GM21786 (cell line): ENCODE measurements at regions not wholly inside any gene's neighbourhood (a gene's known extent, or its start where the extent isn't known, plus 50 kb on each side); places are given as distances from the start of the nearest gene placed in this dataset.
A peak's percentile ranks its signal among the peaks of the same experiment; 100 is the strongest.

Experiments
- ATAC-seq: cut with Tn5 transposase; IDR thresholded peaks from one replicate; pipeline ENCODE4 v1.9.1; 2021; ENCODE audit not compliant: unreplicated experiment

DNA sequence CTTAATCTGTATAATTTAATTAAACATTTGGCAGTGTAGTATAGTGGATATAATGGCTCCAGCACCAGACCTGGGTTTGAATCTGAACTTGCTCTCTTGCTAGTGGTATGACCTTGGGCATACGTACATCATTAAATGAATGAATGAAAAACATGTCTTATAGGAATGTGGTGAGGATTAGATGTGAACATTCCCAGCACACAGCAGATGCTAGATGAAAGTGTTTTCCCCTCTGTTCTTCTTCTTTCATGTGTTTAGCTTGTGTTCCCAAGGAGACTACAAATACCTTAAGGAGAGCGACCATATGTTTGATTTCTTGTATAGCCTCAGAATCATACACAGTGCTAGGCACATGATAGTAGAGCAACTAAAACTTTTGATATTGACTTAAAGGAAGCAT lies 56.5 kb downstream of the CT47B1 start:
- ATAC-seq = no peak

DNA sequence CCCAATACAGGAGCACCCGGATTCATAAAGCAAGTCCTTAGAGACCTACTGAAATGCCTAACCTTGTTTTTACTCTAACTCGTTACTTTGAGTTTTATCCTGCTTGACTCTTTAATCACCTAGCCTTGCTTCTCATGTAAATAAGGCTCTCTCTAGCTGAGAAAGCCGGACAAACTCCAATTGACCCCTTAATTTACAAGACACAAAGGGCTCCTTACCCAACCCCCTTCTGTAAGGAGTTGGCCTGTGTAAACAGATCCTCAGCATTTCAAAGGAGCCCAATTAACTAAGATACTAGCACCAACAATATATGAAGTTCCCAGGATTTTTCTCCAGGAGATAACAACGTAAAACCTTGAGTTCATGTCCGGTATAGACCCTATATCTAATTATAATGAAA lies 61.7 kb downstream of the CT47B1 start:
- no peak for ATAC-seq

DNA sequence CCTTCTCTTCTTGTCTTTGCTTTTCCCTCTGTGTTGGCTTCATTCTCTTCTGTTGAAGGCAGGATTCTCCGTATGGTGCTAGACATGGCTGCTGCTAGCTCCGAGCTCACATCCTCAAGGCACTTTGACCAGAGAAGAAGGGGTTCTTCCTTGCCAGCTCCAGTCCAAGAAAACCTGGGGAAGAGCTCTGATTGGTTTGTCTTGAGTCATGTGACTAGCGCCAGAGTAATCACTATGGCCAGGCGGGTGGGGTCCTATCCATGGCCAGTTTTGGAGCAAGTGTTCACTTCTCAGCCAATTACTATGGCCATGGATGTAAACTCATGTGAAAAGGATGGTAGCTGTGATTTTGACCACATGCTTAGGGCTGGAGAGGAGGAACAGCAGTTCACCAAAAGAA lies 74.2 kb downstream of the CT47B1 start:
- no peak for ATAC-seq

DNA sequence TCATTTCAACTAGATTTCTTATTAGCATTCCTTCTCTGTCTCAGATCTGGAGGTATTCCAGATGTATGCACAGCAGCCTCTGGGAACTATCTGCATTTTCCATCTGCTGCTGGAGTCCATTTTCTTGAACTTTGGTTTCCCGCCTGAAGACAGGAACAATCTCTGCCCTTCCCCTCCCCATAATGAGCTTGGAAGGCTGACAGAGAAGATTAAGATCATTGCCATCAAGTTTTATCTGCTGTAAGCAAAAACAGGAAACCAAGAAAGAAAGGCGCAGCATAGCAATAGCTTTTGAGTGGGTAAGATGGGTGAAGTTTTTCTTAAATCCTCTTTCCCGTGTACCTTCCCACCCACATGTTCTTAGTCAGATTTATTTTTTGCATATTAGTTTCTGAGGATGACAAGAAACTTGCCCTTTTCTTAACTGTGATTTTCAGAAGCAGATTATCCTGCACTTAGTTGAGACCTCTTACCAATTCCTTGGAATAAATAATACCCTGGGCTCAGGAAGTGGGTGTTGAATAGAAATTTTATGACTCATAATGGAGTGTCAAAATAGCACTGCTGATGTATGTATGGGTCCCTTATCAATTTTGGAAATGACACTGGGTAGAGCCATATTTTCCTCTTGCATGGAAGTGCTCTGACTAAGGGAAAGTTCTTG lies 78.3 kb downstream of the CT47B1 start:
- ATAC-seq = no peak

DNA sequence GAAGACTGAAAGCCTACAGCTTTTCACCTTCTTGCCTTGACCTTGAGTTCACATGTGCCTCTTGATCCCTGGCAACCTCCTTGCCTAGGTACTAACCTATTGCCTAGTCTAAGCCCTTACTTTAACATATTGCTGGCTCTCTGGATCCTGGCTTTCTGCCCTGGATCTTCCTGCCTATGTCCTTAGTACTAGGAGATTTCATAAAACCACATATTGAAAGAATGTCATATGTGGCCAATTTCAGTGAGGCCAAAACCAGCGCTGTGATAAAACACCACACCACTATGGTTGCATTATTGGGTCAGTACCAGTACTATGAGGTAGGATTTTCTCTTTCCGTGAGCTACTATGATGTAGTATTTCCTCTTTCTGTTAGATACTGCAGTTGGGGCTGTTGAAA lies 80.4 kb downstream of the CT47B1 start:
- no peak for ATAC-seq

DNA sequence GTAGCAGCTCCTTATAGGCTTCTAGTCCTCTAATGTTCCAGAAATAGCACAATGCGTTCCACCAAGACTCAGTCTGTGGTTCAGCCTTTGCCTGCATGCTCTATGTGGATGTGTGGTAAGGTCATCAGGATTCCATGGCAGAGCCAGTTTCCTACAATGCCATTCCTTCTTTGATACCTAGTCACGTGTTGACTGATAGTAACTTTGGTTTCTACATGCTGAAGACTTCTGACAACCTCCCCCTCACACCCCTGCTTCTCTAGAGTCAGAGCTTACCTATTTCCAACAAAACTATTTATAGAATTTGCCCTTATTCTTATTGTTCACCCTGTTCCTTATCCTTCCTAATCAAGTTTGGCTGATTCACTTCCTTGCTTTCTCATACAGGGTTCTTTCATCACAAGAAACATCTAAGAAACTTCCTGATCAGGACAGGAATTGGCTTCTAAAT lies 81.1 kb downstream of the CT47B1 start:
- ATAC-seq = no peak

DNA sequence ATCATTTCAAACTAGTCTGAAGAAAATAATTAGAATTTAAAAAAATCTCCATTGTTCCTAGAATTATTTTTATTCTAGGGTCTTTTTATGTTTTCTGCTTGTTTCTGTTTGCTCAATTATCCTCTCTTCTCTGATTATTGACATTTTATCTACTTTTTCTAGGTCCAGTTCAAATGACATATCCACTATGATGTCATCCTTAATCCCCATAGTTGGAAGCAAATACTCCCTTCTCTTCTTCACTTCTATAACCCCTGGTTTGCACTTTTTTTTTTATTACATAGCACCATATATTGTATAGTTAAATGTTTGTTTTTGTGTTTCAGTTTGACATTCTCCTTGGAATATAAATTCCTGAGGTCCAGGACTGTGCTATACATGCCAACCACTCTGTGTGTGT lies 82.6 kb downstream of the CT47B1 start:
- ATAC-seq = no peak

DNA sequence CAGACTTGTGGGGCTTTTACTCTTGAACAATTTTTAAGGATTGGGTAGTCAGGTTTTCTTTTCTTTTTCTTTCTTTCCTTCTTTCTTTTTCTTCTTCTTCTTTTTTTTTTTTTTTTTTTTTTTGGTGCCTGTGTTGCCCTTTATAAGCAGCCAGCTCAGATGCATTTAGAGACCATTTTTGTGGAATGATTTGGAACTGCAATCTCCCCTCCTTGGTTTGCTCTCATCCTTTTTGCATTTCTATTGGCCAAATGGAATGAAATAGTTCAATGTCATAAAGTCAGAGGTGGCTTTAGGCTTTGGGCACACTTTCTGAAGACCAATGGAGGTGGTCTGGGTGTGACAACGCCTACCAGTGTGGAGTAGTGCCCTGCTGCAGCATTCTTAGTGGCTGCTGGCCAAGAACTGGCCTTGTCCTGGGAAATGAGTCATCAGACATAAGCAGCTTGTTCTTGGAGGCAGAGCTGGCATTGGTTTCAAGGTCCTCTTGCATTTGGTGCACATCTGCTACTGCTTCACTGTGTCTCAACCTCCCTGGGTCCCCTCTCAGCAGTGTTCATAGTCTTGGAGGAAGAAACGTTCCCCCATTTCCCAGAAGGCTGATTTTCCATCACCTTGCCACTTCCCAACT lies 84.5 kb downstream of the CT47B1 start:
- ATAC-seq = no peak

DNA sequence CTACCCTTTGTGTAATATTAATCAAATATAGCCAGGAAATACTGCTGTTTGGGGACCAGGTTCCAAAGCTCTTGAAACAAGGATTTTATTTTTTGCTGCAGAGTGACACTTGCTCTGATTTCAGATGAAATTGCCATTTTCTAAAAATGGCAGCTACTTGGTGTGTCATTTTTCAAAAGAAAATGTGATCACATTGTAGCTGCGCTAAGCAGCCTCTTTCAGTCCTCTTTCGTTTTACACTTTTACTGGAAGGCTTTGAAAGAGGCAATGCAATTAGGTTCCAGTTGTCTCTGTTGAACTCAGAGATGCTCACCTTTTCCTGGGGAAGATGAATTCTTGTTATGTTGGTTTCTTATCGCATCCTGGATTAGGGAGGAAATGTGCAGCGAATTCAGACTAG lies 85.1 kb downstream of the CT47B1 start:
- ATAC-seq = no peak

DNA sequence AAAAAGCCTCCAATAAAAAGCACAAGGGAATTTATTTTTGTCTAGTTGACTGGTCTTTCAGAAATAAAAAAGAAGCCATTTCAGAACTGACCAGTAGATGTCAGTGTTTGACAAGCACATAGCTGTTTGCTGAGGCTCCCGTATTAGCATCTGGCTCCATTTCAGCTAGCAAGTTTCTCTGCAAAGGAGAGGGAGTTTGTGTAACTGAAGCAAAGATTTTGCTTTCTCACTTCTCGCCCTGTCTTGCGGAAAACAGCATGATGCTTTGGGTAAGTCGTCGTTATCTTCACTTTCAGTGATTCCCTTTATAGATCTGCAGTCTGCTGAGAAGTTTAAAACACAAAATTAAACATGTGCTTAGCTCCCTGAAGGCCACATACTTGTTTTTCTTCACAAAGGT lies 85.5 kb downstream of the CT47B1 start:
- ATAC-seq = peak; percentile 67

DNA sequence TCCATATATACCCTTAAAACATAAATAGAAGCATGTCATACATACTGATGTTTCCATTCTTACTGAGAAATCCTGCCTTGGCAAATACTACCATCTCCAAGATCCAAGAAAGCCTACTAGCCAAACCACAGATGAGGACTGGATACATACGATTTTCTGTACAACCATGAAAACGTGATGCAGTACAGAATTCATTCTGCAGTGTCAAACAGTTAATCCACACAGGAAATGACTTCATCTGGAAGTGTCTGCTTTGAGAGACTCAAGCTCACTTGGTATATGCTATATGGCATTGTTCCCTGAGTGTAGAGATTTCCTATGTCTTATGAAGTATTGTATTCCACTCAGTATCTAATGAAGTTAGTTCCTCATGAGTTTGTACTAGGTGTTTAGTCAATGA lies 94.3 kb downstream of the CT47B1 start:
- no peak for ATAC-seq

DNA sequence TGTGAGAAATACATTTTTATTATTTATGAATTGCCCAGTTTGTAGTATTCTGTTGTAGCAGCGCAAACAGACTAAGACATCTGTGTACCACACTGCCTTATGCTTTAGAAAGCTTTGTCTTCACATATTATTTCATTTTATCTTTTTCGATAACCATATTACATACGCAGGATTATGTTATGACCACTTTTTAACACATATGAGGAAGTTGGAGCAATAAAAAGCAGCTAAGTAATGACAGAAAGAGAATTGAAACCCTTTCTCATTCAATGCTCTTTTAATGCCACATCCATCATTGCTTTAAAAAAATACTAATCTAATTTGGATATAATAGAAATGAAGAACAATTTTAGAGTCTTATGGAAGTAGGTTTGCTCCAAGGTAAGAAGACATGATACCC lies 99.7 kb downstream of the CT47B1 start:
- ATAC-seq = no peak

DNA sequence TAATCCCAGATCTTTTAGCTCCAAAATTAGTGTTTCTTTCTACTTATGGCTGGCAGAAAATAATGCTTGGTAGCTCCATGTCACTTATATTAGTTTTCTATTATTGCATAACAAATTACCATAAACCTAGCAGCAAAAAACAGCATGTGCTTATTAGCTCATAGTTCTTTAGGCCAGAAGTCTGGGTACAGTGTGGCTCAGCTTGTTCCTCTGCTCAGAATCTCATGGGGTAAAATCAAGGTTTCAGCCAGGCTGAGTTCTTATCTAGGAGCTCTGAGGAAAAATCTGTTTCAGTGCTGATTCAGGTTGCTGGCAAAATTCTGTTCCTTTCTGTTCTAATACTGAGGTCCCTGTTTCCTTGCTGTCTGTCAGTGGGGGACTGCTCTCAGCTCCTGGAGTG lies 101.1 kb downstream of the CT47B1 start:
- ATAC-seq = no peak

DNA sequence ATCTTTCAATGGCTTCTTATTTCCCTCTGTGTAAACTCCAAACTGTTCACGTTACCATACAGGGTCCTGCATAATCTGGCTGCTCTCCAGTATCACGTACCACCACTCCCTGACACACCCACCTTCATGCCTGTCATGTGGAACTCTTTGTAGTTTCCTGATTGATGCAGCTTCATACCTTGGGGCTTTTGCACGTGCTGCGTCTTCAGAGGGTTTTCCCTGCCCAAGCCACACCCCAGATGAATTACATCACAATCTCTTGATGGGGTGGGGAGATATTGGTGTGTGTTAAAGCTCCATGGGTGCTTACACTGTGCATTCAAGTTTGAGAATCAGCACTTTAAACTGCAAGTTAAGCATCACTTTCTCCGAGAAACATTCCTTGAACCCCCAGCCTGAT lies 101.9 kb downstream of the CT47B1 start:
- no peak for ATAC-seq

DNA sequence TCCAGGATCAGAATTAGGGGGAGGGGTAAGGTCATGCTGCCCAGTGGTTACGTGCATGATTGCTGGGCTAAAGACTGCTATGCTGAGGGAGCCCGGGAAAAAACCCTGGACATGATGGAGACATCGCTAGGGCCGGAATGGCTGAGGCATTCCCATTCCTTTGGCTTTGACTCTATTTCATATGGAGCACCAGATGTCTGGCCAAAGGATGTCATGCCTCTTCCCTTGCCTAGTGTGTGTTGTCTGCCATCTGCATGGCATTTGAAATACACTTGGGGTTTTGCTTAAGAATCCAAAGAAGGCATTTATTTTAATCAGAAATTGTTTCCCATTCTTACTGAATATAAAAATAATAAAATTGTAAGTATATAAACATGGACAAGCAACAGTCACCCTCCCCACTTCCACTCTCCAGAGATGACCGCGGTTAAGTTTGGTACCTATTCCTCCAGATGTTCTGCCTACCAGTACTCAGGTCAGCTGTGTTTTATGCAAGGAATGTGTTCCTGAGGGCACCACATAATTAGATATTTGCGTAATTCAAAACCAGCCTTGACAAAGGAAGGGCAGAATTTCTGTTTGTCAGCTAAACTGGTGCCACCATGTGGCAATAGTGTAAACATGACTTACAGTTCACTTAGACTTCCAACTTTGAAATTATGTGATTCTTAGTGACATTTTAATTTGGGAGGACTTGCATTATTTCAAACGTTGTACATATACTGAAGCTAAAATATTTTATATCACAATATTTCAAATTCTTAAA lies 105.9 kb downstream of the CT47B1 start:
- ATAC-seq = no peak

DNA sequence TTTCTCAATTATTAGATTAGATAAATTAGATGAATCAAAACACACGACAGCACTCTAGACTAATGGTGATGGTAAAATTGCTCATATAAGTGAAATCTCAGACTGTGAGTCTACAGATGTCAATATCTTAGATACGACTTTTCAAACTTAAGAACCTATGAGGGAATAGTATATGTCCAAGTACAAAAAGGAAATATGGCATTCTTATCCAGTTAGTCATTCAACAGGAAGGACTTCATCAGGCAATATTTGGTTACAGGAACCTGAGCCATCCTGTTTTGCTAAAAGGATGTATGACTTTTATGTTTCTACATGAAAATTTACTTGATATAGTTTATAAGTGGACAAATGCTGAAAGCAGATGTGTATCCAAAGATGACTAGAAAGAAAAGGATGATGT lies 107.0 kb downstream of the CT47B1 start:
- ATAC-seq = no peak

DNA sequence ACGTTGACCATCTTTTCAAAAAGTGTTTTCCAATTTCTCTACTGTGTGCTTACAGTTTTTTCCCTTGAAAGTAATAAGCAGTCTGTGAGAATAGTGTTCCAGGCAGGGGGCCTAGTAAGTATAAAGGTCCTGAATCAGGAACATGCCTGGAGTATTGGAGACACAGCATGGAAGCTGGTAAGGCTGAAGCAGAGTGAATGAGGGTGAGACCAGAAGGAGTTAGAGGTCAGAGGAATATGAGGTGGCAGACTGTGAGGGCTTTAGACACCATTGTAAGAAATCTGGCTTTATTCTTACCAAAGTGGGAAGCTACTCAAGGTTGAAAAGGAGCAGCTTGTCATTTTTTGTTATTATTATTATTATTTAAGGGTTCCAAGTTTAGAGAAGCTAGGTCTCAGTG lies 107.4 kb downstream of the CT47B1 start:
- no peak for ATAC-seq

DNA sequence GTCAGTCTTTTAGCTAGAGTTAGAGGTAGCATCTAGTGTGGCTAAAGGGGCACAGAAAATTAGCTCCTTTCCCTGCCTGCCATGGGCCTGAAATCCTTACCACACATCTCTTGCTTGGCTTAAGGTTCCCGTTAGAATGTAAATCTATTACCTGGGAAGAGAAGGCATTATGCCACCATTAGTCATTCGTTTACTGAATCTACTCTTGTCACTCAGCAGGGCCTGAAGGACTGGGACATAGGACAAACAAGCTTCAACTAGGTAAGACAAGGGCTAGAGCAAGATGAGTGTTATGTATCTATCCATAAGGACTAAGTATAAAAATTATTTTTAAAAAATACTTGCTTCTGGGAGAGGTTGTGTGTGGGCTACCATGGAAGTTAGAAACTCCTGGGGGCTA lies 112.4 kb downstream of the CT47B1 start:
- ATAC-seq = no peak

DNA sequence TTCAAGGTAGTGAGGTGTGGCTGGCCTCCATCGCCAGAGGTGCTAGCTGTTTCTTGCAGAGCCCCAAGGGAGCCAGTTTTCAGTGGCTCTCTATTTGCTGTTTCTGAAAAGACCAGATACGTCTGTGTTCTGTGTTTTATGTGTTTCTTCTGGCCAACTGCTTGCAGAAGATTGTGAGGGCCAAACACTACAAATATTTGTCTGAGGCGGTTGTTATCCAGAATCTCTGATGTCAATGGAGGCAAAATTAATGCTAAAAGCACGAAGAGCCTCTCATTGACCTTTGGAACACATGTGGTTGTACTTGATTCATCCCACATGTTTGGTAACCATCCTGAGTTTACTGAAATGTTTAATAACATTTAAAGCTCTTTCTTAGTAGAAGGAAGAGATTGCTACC lies 113.9 kb downstream of the CT47B1 start:
- no peak for ATAC-seq

DNA sequence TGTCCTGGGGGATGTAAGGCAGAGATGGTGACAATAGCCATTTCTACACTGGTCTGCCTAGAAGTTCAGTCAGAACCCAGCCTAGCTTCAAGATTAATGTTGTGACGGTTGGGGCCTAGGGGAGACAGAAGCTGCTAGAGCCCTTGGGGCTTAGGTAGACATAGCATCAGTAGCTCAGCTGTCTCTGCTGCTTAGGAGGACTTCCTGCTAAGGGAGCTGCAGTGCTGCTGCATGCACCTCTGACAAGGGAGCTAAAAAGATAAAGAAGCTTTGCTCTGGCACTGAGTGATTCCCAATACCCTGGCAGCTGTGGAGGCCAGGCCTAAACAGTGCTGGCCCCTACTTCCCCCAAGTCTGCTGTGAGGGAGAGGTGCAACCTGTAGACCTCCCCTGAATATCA lies 116.0 kb downstream of the CT47B1 start:
- ATAC-seq = no peak

DNA sequence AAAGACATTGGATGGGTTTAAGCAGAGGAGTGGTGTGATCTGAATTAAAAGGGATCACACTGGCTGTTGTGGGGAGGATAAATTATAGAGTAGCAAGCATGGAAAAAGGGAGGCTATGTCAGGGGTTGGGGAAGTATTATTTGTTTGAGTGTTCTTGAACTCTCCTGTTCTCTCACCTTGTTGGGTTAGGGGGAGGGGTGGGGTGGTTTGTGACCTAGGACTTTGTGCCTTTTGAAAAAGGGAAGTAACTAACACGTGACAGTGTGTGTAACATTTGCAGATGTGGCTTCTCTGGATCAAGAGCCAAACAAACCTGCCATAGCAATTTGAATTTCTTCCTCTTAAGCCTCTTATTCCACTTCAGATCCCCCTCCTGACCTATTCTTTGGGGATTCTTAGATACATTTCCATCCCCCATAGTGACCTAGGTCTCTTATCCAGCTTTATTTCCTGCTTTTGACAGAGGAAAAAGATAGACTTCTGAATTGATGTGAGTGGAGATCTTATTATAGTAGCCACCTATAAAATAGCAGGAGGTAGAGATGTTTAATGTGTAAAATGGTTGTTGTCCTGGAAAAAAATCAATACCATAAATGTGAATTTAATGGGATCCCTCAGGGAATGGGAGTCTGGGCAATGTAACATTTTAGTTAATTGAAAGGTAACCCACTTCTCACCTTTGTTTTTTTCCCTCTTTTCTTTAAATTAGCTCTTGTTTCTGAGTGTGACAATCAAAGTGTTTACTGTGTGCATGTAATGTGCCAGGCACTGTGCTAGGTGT lies 120.4 kb downstream of the CT47B1 start:
- peak; percentile 64 for ATAC-seq
